Ascending aorta (tissue), 2 donors: ENCODE measurements at regions not wholly inside any gene's neighbourhood (a gene's known extent, or its start where the extent isn't known, plus 50 kb on each side); places are given as distances from the start of the nearest gene placed in this dataset.

ENCODE experiments used
- DNase-seq, 2 donors: peaks; one replicate each; pipeline ENCODE4 v3.0.0-alpha.2; 2019; ENCODE audit warnings: low spot score in 2 of 2
- H3K27ac ChIP-seq, 2 donors: fragments of 200-600 bp; sonication (generic); one replicate each; pipeline ENCODE4 v1.5.1; 2016 to 2017; ENCODE audit warnings: mild to moderate bottlenecking in 1 of 2
- H3K27me3 ChIP-seq: fragments of 200-600 bp; sonication (generic); one replicate; pipeline ENCODE4 v1.5.1; 2017
- H3K36me3 ChIP-seq, 2 donors: fragments of 200-600 bp; sonication (generic); one replicate each; pipeline ENCODE4 v1.5.1; 2016
- H3K4me1 ChIP-seq, 2 donors: fragments of 200-600 bp; sonication (generic); one replicate each; pipeline ENCODE4 v1.5.1; 2016 to 2017; ENCODE audit warnings: mild to moderate bottlenecking in 1 of 2
- H3K4me3 ChIP-seq, 2 donors: fragments of 200-600 bp; sonication (generic); one replicate each; pipeline ENCODE4 v1.5.1; 2016 to 2017; ENCODE audit warnings: mild to moderate bottlenecking in 1 of 2
- H3K9me3 ChIP-seq, 2 donors: fragments of 200-600 bp; sonication (generic); one replicate each; pipeline ENCODE4 v1.5.1; 2016
- intact Hi-C: fragments of 100-400 bp; cut with DNase I; formaldehyde crosslinking; loops from one replicate; pipeline ENCODE4 v1.15.1; 2023
- TF ChIP-seq, protein P1 (sequence below), 3 experiments: fragments of 200-600 bp in 2 of 3; fragments of 450-650 bp in 1 of 3; sonication (generic) in 2 of 3; IDR thresholded peaks; one replicate each; pipeline ENCODE4 v1.5.1; 2016 to 2019; ENCODE audit warnings: antibody characterized with exemption in 3 of 3, mild to moderate bottlenecking in 1 of 3, moderate library complexity in 1 of 3

GRCh38 chr1:218526198-218526580, 181.1 kb downstream of the TGFB2 start:
- Histone ChIP-seq H3K4me3 (no peak overlapping the region), H3K4me1 (no peaks in the 10 kb centered on the region), H3K27me3 (no peaks in the 10 kb centered on the region), H3K9me3 (no peaks in the 10 kb centered on the region), H3K27ac (no peak overlapping the region), H3K36me3 (no peaks in the 10 kb centered on the region)
- intact Hi-C loops: no loop called here
- DNase-seq: no peak
- TF ChIP-seq, protein P1, sequence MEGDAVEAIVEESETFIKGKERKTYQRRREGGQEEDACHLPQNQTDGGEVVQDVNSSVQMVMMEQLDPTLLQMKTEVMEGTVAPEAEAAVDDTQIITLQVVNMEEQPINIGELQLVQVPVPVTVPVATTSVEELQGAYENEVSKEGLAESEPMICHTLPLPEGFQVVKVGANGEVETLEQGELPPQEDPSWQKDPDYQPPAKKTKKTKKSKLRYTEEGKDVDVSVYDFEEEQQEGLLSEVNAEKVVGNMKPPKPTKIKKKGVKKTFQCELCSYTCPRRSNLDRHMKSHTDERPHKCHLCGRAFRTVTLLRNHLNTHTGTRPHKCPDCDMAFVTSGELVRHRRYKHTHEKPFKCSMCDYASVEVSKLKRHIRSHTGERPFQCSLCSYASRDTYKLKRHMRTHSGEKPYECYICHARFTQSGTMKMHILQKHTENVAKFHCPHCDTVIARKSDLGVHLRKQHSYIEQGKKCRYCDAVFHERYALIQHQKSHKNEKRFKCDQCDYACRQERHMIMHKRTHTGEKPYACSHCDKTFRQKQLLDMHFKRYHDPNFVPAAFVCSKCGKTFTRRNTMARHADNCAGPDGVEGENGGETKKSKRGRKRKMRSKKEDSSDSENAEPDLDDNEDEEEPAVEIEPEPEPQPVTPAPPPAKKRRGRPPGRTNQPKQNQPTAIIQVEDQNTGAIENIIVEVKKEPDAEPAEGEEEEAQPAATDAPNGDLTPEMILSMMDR (IDR thresholded peaks at IDR 0.05): no peak

DNA sequence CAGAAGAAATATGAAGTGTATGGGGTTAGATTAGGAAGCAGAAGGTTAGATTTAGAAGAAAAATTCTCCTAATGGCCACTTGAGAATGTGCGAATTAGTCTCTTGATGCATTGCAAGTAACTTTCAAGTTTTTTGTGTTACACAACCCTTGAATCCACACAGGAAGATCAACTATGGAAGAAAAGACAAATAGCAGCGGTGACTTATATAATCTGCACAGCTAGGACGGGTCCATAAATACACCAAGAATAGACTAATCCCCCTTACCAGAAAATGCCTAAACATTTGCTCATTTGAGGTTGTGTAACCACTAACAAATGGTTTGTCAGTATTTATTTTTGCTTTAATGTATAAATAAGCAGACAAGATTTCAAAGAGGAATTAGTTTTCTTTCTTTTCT, 182.6 kb downstream of the TGFB2 start:
- no peak for DNase-seq
- H3K4me1 ChIP-seq: no peaks in the 10 kb centered on the region
- TF ChIP-seq, protein P1 (IDR thresholded peaks at IDR 0.05): no peak
- H3K27me3 ChIP-seq: no peaks in the 10 kb centered on the region
- no peak overlapping the region for H3K4me3 ChIP-seq
- intact Hi-C loops: no loop called here
- no peaks in the 10 kb centered on the region for H3K9me3 ChIP-seq
- no peak overlapping the region for H3K27ac ChIP-seq
- no peaks in the 10 kb centered on the region for H3K36me3 ChIP-seq

DNA sequence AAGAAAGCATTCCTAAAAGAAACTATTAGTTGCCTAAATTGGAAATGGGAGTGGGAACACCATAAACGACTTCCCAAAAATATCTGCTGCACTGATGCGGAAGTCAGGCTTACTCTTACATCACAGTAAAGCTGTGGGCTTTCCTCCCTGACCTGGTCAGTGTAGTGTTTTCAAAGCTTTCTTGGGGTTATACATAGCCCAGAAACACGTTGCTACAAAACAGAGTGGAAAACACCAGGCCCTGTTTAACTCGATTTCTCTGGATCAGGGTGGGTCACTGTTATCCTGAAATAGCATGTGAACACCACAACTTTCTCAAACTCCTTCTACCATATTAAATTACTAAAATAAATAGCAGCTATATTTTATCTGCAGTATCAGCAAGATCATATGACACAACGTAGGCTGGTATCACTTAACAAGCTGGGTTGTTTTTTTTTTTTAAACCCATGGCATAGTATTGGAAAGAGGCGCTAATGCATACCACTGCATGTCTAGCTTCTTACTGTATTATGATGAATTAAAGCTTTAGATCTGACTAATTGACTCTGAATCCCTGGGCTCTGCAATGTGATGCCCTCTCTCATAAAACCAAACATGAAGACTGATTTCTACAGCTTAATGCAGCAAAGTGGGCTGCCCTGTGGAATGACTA, 184.6 kb downstream of the TGFB2 start:
- Histone ChIP-seq H3K27ac (no peak overlapping the region), H3K9me3 (no peaks in the 10 kb centered on the region), H3K4me1 (no peaks in the 10 kb centered on the region), H3K36me3 (no peaks in the 10 kb centered on the region), H3K27me3 (no peaks in the 10 kb centered on the region), H3K4me3 (no peak overlapping the region)
- DNase-seq: no peak
- TF ChIP-seq, protein P1 (IDR thresholded peaks at IDR 0.05): no peak
- intact Hi-C loops: no loop called here

DNA sequence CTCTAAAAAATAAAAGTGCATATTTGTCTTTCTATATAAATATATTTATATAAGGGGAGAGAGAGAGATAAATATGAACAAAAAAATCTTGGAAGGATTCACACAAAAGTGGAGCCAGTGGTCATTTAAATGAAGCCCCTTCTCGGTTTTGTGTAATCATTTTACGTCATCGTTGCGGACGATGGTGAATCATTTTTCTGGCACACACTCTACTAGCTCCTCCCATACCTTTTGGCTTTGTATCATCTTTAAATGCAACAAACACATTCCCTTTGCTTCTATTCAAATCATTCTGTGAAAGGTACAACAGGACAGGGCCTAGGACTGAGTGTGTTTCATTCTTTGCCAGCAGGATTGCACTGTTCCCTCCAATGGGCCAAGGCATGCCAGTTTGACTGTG, 186.8 kb downstream of the TGFB2 start:
- Histone ChIP-seq H3K9me3 (no peaks in the 10 kb centered on the region), H3K4me3 (no peak overlapping the region), H3K27me3 (no peaks in the 10 kb centered on the region), H3K4me1 (no peaks in the 10 kb centered on the region), H3K27ac (no peak overlapping the region), H3K36me3 (no peaks in the 10 kb centered on the region)
- TF ChIP-seq, protein P1 (IDR thresholded peaks at IDR 0.05): no peak
- intact Hi-C loops: no loop called here
- no peak for DNase-seq

GRCh38 chr1:218536296-218536986, 191.3 kb downstream of the TGFB2 start:
- Histone ChIP-seq H3K27me3 (no peaks in the 10 kb centered on the region), H3K27ac (no peak overlapping the region), H3K9me3 (no peaks in the 10 kb centered on the region), H3K4me1 (no peaks in the 10 kb centered on the region), H3K36me3 (no peaks in the 10 kb centered on the region), H3K4me3 (no peak overlapping the region)
- no peak for DNase-seq
- TF ChIP-seq, protein P1 (IDR thresholded peaks at IDR 0.05): no peak
- intact Hi-C loops: no loop called here
